ENCODE measurements at regions not wholly inside any gene's neighbourhood (a gene's known extent, or its start where the extent isn't known, plus 50 kb on each side); places are given as distances from the start of the nearest gene placed in this dataset.

- TF ChIP-seq MYC (IDR thresholded peaks at IDR 0.05; ENCODE audit: borderline replicate concordance, low read length) (no peak), POLR2A (IDR thresholded peaks at IDR 0.05; ENCODE audit: low read length) (no peak), CTCF (IDR thresholded peaks at IDR 0.05) (no peak), REST (IDR thresholded peaks at IDR 0.05) (no peak), MAFK (IDR thresholded peaks at IDR 0.05; ENCODE audit: partially characterized antibody) (no peak), USF2 (IDR thresholded peaks at IDR 0.05) (no peak), CHD2 (IDR thresholded peaks at IDR 0.05; ENCODE audit: low read length, partially characterized antibody) (no peak), EP300 (IDR thresholded peaks at IDR 0.05) (no peak)
- TF ChIP-seq, protein P1, sequence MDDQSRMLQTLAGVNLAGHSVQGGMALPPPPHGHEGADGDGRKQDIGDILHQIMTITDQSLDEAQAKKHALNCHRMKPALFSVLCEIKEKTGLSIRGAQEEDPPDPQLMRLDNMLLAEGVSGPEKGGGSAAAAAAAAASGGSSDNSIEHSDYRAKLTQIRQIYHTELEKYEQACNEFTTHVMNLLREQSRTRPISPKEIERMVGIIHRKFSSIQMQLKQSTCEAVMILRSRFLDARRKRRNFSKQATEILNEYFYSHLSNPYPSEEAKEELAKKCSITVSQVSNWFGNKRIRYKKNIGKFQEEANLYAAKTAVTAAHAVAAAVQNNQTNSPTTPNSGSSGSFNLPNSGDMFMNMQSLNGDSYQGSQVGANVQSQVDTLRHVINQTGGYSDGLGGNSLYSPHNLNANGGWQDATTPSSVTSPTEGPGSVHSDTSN (IDR thresholded peaks at IDR 0.05) = no peak
Measured at GRCh38 chr5:3394891-3395599, 200.6 kb upstream of the IRX1 start.

All from A549 (cell line).